ENCODE measurements at regions not wholly inside any gene's neighbourhood (a gene's known extent, or its start where the extent isn't known, plus 50 kb on each side); places are given as distances from the start of the nearest gene placed in this dataset.

- TF ChIP-seq, protein P1, sequence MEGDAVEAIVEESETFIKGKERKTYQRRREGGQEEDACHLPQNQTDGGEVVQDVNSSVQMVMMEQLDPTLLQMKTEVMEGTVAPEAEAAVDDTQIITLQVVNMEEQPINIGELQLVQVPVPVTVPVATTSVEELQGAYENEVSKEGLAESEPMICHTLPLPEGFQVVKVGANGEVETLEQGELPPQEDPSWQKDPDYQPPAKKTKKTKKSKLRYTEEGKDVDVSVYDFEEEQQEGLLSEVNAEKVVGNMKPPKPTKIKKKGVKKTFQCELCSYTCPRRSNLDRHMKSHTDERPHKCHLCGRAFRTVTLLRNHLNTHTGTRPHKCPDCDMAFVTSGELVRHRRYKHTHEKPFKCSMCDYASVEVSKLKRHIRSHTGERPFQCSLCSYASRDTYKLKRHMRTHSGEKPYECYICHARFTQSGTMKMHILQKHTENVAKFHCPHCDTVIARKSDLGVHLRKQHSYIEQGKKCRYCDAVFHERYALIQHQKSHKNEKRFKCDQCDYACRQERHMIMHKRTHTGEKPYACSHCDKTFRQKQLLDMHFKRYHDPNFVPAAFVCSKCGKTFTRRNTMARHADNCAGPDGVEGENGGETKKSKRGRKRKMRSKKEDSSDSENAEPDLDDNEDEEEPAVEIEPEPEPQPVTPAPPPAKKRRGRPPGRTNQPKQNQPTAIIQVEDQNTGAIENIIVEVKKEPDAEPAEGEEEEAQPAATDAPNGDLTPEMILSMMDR (conservative IDR thresholded peaks at IDR 0.05; ENCODE audit: low read depth, low read length), result no peak
- no peak for TF ChIP-seq EZH2 (IDR thresholded peaks at IDR 0.05; ENCODE audit: borderline replicate concordance, low read depth, low read length, poor library complexity, severe bottlenecking)
These were observed 994.9 kb downstream of the REEP3 start for GRCh38 chr10:64515970-64516699.

All from A673 (cell line).